GM12878 (cell line): ENCODE measurements at regions not wholly inside any gene's neighbourhood (a gene's known extent, or its start where the extent isn't known, plus 50 kb on each side); places are given as distances from the start of the nearest gene placed in this dataset.

Source experiments
- ATAC-seq: fragments of 200-7000 bp; cut with Tn5 transposase; 3 replicates; pipeline ENCODE4 v1.9.1; 2020; ENCODE audit warnings: mild to moderate bottlenecking, moderate library complexity
- BruUV-seq: library from RNA; stranded (reverse); fragments of 400-500 nt; replicated peaks from 2 replicates; lab custom pipeline; 2021; lab: Mats Ljungman, UMichigan
- CTCF ChIA-PET: fragments of 300-600 bp; sonication (Branson Sonifier 250); formaldehyde crosslinking; extraction: SDS; loops from one replicate; lab custom pipeline; 2021; ENCODE audit warnings: inconsistent platforms; lab: Yijun Ruan, JAX
- POLR2A ChIA-PET: fragments of 350-600 bp; formaldehyde crosslinking; extraction: SDS; loops from one replicate; lab custom pipeline; 2021; ENCODE audit warnings: inconsistent platforms; lab: Charles Lee
- RAD21 ChIA-PET: fragments of 300-600 bp; sonication (Branson Sonifier 250); formaldehyde crosslinking; loops from one replicate; lab custom pipeline; 2023; ENCODE audit warnings: antibody characterized with exemption; ENCODE audit not compliant: unreplicated experiment; lab: Charles Lee
- SMC1A ChIA-PET: fragments of 300-600 bp; sonication (Branson Sonifier 250); formaldehyde crosslinking; loops from one replicate; lab custom pipeline; 2023; ENCODE audit not compliant: unreplicated experiment, uncharacterized antibody; lab: Charles Lee
- DNase-seq: peaks from one replicate; pipeline ENCODE4 v3.0.0-alpha.2; 2011; ENCODE audit warnings: low read depth, low spot score
- FAIRE-seq: peaks from 3 replicates; lab custom pipeline; 2011; peaks lifted over from hg19 to GRCh38; lab: Jason Lieb, UNC
- H2AFZ ChIP-seq: 2 replicates; pipeline ENCODE4 v1.6.0; 2011; ENCODE audit warnings: low read depth, low read length, control low read depth; ENCODE audit not compliant: control insufficient read depth
- H3K27ac ChIP-seq: 2 replicates; pipeline ENCODE4 v1.5.1; 2011; ENCODE audit warnings: control low read depth; ENCODE audit not compliant: control insufficient read depth, insufficient read depth
- H3K27me3 ChIP-seq, 2 experiments: replicated peaks in 1 of 2; 2 replicates each; pipeline versions ENCODE4 v1.6.0 to v1.6.1; 2011; ENCODE audit warnings: low read length in 1 of 2; ENCODE audit not compliant: control insufficient read depth in 2 of 2, insufficient read depth in 2 of 2
- H3K36me3 ChIP-seq, 2 experiments: 2 replicates each; pipeline ENCODE4 v1.5.1; 2011; ENCODE audit warnings: low read length in 1 of 2; ENCODE audit not compliant: control insufficient read depth in 2 of 2, insufficient read depth in 2 of 2
- H3K4me1 ChIP-seq: 2 replicates; pipeline ENCODE4 v1.6.1; 2011; ENCODE audit warnings: mild to moderate bottlenecking, low read length, moderate library complexity, mixed read lengths; ENCODE audit not compliant: control insufficient read depth, insufficient read depth
- H3K4me2 ChIP-seq: 2 replicates; pipeline ENCODE4 v1.6.0; 2011; ENCODE audit warnings: control low read depth; ENCODE audit not compliant: control insufficient read depth, insufficient read depth
- H3K4me3 ChIP-seq: fragments of 200-600 bp; sonication (generic); 2 replicates; pipeline ENCODE4 v1.5.1; 2016
- H3K79me2 ChIP-seq: 2 replicates; pipeline ENCODE4 v1.6.0; 2011; ENCODE audit warnings: low read length; ENCODE audit not compliant: control insufficient read depth, insufficient read depth
- H3K9ac ChIP-seq: 2 replicates; pipeline ENCODE4 v1.8.0; 2011; ENCODE audit warnings: low read length, control low read depth, mixed read lengths; ENCODE audit not compliant: control insufficient read depth, insufficient read depth
- H3K9me3 ChIP-seq: replicated peaks from 3 replicates; pipeline ENCODE4 v1.5.1; 2011; ENCODE audit warnings: mild to moderate bottlenecking, low read length; ENCODE audit not compliant: control insufficient read depth, insufficient read depth
- H4K20me1 ChIP-seq: 2 replicates; pipeline ENCODE4 v1.6.0; 2011; ENCODE audit not compliant: control insufficient read depth, insufficient read depth
- BCLAF1 ChIP-seq: fragments of 450-650 bp; IDR thresholded peaks from 2 replicates; pipeline ENCODE4 v1.6.1; 2017; ENCODE audit warnings: antibody characterized with exemption, mild to moderate bottlenecking, moderate library complexity
- BHLHE40 ChIP-seq, 2 experiments: fragments of 450-650 bp in 1 of 2; IDR thresholded peaks; 2 replicates each; pipeline ENCODE4 v1.6.1; 2011 to 2017; ENCODE audit warnings: low read depth in 2 of 2, borderline replicate concordance in 1 of 2, improper control_type of control experiment in 1 of 2, low read length in 1 of 2, mild to moderate bottlenecking in 1 of 2
- CBX5 ChIP-seq: sonication (generic); IDR thresholded peaks from 2 replicates; pipeline ENCODE4 v1.6.1; 2016; ENCODE audit warnings: low read depth, moderate library complexity, mild to moderate bottlenecking, inconsistent platforms
- KLF5 ChIP-seq: fragments of 450-650 bp; IDR thresholded peaks from 2 replicates; pipeline ENCODE4 v1.6.1; 2014; ENCODE audit warnings: mild to moderate bottlenecking; ENCODE audit not compliant: partially characterized antibody
- MAX ChIP-seq: IDR thresholded peaks from 2 replicates; pipeline ENCODE4 v1.6.1; 2012; ENCODE audit warnings: low read depth, low read length, improper control_type of control experiment
- MYC ChIP-seq: IDR thresholded peaks from 2 replicates; pipeline ENCODE4 v1.6.1; 2011; ENCODE audit warnings: mild to moderate bottlenecking, low read length, moderate library complexity, inconsistent platforms; ENCODE audit not compliant: insufficient read depth, insufficient replicate concordance, insufficient read length, severe bottlenecking
- RCOR1 ChIP-seq: conservative IDR thresholded peaks from 2 replicates; pipeline ENCODE4 v1.6.1; 2012; ENCODE audit warnings: low read depth, low read length, improper control_type of control experiment
- SMARCA5 ChIP-seq: fragments of 450-650 bp; IDR thresholded peaks from 2 replicates; pipeline ENCODE4 v1.6.1; 2017; ENCODE audit warnings: mild to moderate bottlenecking
- SPI1 ChIP-seq: IDR thresholded peaks from 2 replicates; pipeline ENCODE4 v1.6.1; 2011; ENCODE audit warnings: low read depth, mild to moderate bottlenecking, low read length, moderate library complexity, borderline replicate concordance; ENCODE audit not compliant: insufficient read depth
- SUPT20H ChIP-seq: IDR thresholded peaks from 2 replicates; pipeline ENCODE4 v1.6.1; 2011; ENCODE audit warnings: low read depth, mild to moderate bottlenecking, low read length, moderate library complexity, borderline replicate concordance; ENCODE audit not compliant: control insufficient read depth
- ZNF217 ChIP-seq: fragments of 450-650 bp; IDR thresholded peaks from 2 replicates; pipeline ENCODE4 v1.6.1; 2017; ENCODE audit warnings: antibody characterized with exemption, mild to moderate bottlenecking
- WGBS: methylation state at CpG from one replicate; pipeline ENCODE4 v1.1.6; 2016; ENCODE audit warnings: low lambda C conversion rate; ENCODE audit not compliant: insufficient replicate concordance, insufficient coverage; ENCODE audit errors: missing lambda C conversion rate; 5-methylcytosine and 5-hydroxymethylcytosine counted together
- in situ Hi-C: fragments of 300-500 bp; cut with MboI; formaldehyde crosslinking; loops from 9 replicates; pipeline ENCODE4 v1.14.3; 2018; ENCODE audit warnings: mixed read lengths
- intact Hi-C: fragments of 100-400 bp; cut with micrococcal nuclease; formaldehyde crosslinking; loops from one replicate; pipeline ENCODE4 v1.14.2; 2022; ENCODE audit not compliant: unreplicated experiment

- no peaks in the 10 kb centered on the region for H4K20me1 ChIP-seq
- ChIA-PET POLR2A (no interaction called here), CTCF (no interaction called here), RAD21 (no interaction called here), SMC1A (interaction anchor here (1.1 kb wide), 1 partner anchor 11 kb away, joined by 5 read pairs; no protein-coding TSS in a partner anchor)
- ATAC-seq = no peak
- no peaks in the 10 kb centered on the region for H3K27me3 ChIP-seq
- no peaks in the 10 kb centered on the region for H3K36me3 ChIP-seq
- no peak for DNase-seq
- H3K9me3 ChIP-seq = peaks cover 9% of the 10 kb centered on the region
- no peak overlapping the region for H2AFZ ChIP-seq
- H3K9ac ChIP-seq = no peak overlapping the region
- intact Hi-C loops = no loop called here
- TF ChIP-seq KLF5 (peak; percentile 32), SMARCA5 (no peak), CBX5 (peak; percentile 91; the same call in 1 of the 2 replicates)
- no peak overlapping the region for H3K4me2 ChIP-seq
- no peak overlapping the region for H3K4me3 ChIP-seq
- H3K79me2 ChIP-seq = no peaks in the 10 kb centered on the region
- no peak overlapping the region for H3K27ac ChIP-seq
- WGBS = 77% methylated on average over 5 of the region's 5 CpGs
- H3K4me1 ChIP-seq = no peaks in the 10 kb centered on the region
- FAIRE-seq = peak; percentile 56
- in situ Hi-C loops = no loop called here
- BruUV-seq = no TSS peak
Measured at GRCh38 chr13:40874138-40874779, 84.8 kb downstream of the SLC25A15 start.

GRCh38 chr13:40875044-40875443, 85.6 kb downstream of the SLC25A15 start:
- Histone ChIP-seq H3K9ac (no peak overlapping the region), H3K79me2 (no peaks in the 10 kb centered on the region), H3K4me3 (no peak overlapping the region), H2AFZ (no peak overlapping the region), H3K4me2 (no peak overlapping the region), H3K9me3 (peaks cover 9% of the 10 kb centered on the region), H3K27ac (no peak overlapping the region), H3K4me1 (no peaks in the 10 kb centered on the region), H3K36me3 (no peaks in the 10 kb centered on the region), H3K27me3 (no peaks in the 10 kb centered on the region), H4K20me1 (no peaks in the 10 kb centered on the region)
- no peak for ATAC-seq
- no peak for FAIRE-seq
- RAD21 ChIA-PET = no interaction called here
- SMC1A ChIA-PET = interaction anchor here (0.7 kb wide), 1 partner anchor 470 kb away, joined by 3 read pairs; no protein-coding TSS in a partner anchor
- DNase-seq = no peak
- CTCF ChIA-PET = no interaction called here
- WGBS = 95% methylated on average over 4 of the region's 4 CpGs
- no TSS peak for BruUV-seq
- intact Hi-C loops = no loop called here
- POLR2A ChIA-PET = no interaction called here
- in situ Hi-C loops = no loop called here
- TF ChIP-seq MYC (no peak), SUPT20H (no peak), ZNF217 (no peak), RCOR1 (no peak), MAX (no peak), SPI1 (no peak), BCLAF1 (no peak), BHLHE40 (IDR thresholded peaks at IDR 0.05; ENCODE audit: borderline replicate concordance in 1 of 2, low read depth in 2 of 2, low read length in 1 of 2) (no peak)
